GM12891 (cell line): ENCODE measurements at regions not wholly inside any gene's neighbourhood (a gene's known extent, or its start where the extent isn't known, plus 50 kb on each side); places are given as distances from the start of the nearest gene placed in this dataset.

Source experiments
- DNase-seq: peaks from one replicate; pipeline ENCODE4 v3.0.0; 2011; ENCODE audit warnings: low spot score; ENCODE audit not compliant: insufficient read length
- FAIRE-seq: peaks from 2 replicates; lab custom pipeline; 2011; peaks lifted over from hg19 to GRCh38; lab: Jason Lieb, UNC
- PAX5 ChIP-seq: IDR thresholded peaks from 2 replicates; pipeline ENCODE4 v1.6.1; 2011; ENCODE audit warnings: low read length, moderate library complexity, mild to moderate bottlenecking; ENCODE audit not compliant: insufficient read depth, severe bottlenecking
- POLR2A ChIP-seq: IDR thresholded peaks from 2 replicates; pipeline ENCODE4 v1.6.1; 2011; ENCODE audit warnings: low read depth, low read length, control low read depth
- POLR2AphosphoS5 ChIP-seq: IDR thresholded peaks from 2 replicates; pipeline ENCODE4 v1.6.1; 2011; ENCODE audit warnings: low read depth, low read length, control low read depth
- POU2F2 ChIP-seq: IDR thresholded peaks from 2 replicates; pipeline ENCODE4 v1.6.1; 2011; ENCODE audit warnings: low read depth, mild to moderate bottlenecking, control low read depth, low read length, moderate library complexity
- SPI1 ChIP-seq: IDR thresholded peaks from 2 replicates; pipeline ENCODE4 v1.6.1; 2011; ENCODE audit warnings: low read depth, low read length, control low read depth
- TAF1 ChIP-seq: IDR thresholded peaks from 2 replicates; pipeline ENCODE4 v1.6.1; 2011; ENCODE audit warnings: low read depth, low read length, control low read depth

GRCh38 chr9:7245976-7246580, 488.3 kb downstream of the KDM4C start:
- no peak for TF ChIP-seq POLR2AphosphoS5
- no peak for TF ChIP-seq POU2F2
- no peak for TF ChIP-seq TAF1
- no peak for TF ChIP-seq POLR2A
- no peak for TF ChIP-seq SPI1
- TF ChIP-seq PAX5, result no peak
- no peak for FAIRE-seq
- DNase-seq, result no peak

- FAIRE-seq, result no peak
- no peak for DNase-seq
- TF ChIP-seq POU2F2, result no peak
- TF ChIP-seq POLR2A, result no peak
- TF ChIP-seq SPI1, result no peak
- TF ChIP-seq PAX5, result no peak
- TF ChIP-seq TAF1, result no peak
- TF ChIP-seq POLR2AphosphoS5, result no peak
Observed at GRCh38 chr9:7243838-7244237, 486.1 kb downstream of the KDM4C start.

- TF ChIP-seq TAF1 (no peak), SPI1 (no peak), POLR2AphosphoS5 (no peak), POU2F2 (no peak), POLR2A (no peak)
- FAIRE-seq (no peak), DNase-seq (no peak)
Observed at GRCh38 chr9:7242126-7242525, 484.4 kb downstream of the KDM4C start.

GRCh38 chr9:7241694-7242093, 483.9 kb downstream of the KDM4C start:
- DNase-seq (no peak), FAIRE-seq (no peak)
- TF ChIP-seq POLR2A (no peak), POLR2AphosphoS5 (no peak), TAF1 (no peak), POU2F2 (no peak), SPI1 (no peak), PAX5 (no peak)

- FAIRE-seq, result no peak
Observed at GRCh38 chr9:7240569-7241311, 483.0 kb downstream of the KDM4C start.

GRCh38 chr9:7239708-7240107, 481.9 kb downstream of the KDM4C start:
- no peak for FAIRE-seq

More at GRCh38 chr9:7240569-7241311, 483.0 kb downstream of the KDM4C start:
- TF ChIP-seq POLR2A, result no peak
- TF ChIP-seq POLR2AphosphoS5, result no peak
- TF ChIP-seq SPI1, result no peak
- TF ChIP-seq POU2F2, result no peak
- no peak for TF ChIP-seq PAX5
- no peak for TF ChIP-seq TAF1
- DNase-seq, result no peak

GRCh38 chr9:7238247-7238637, 480.5 kb downstream of the KDM4C start:
- FAIRE-seq (no peak), DNase-seq (no peak)
- TF ChIP-seq SPI1, result no peak
- TF ChIP-seq POLR2A, result no peak
- no peak for TF ChIP-seq TAF1
- TF ChIP-seq POU2F2, result no peak
- TF ChIP-seq POLR2AphosphoS5, result no peak
- no peak for TF ChIP-seq PAX5

More at GRCh38 chr9:7239708-7240107, 481.9 kb downstream of the KDM4C start:
- TF ChIP-seq POLR2AphosphoS5 (no peak), POLR2A (no peak), SPI1 (no peak), PAX5 (no peak), POU2F2 (no peak), TAF1 (no peak)
- DNase-seq, result no peak

GRCh38 chr9:7237473-7238246, 479.9 kb downstream of the KDM4C start:
- DNase-seq (no peak), FAIRE-seq (no peak)
- TF ChIP-seq POLR2A (no peak), POLR2AphosphoS5 (no peak)

- FAIRE-seq, result no peak
- TF ChIP-seq POLR2AphosphoS5 (no peak), SPI1 (no peak), TAF1 (no peak)
- no peak for DNase-seq
Observed at GRCh38 chr9:7236186-7236585, 478.4 kb downstream of the KDM4C start.

GRCh38 chr9:7234144-7234543, 476.4 kb downstream of the KDM4C start:
- DNase-seq, result peak; percentile 12
- FAIRE-seq, result peak; percentile 31
- TF ChIP-seq TAF1 (no peak), POU2F2 (peak; percentile 43; the same call in 1 of the 2 replicates), POLR2A (no peak), PAX5 (no peak), POLR2AphosphoS5 (no peak), SPI1 (no peak)
